Colonic mucosa (tissue), 4 donors: ENCODE measurements at regions not wholly inside any gene's neighbourhood (a gene's known extent, or its start where the extent isn't known, plus 50 kb on each side); places are given as distances from the start of the nearest gene placed in this dataset.
A peak's percentile ranks its signal among the peaks of the same experiment; 100 is the strongest.

Experiments
- DNase-seq: peaks from one replicate; pipeline ENCODE4 v3.0.0-alpha.2; 2020
- H3K27ac ChIP-seq: fragments of 200-600 bp; one replicate; pipeline ENCODE4 v1.8.0; 2021
- H3K27me3 ChIP-seq: fragments of 200-600 bp; one replicate; pipeline ENCODE4 v1.8.0; 2021
- H3K36me3 ChIP-seq: fragments of 200-600 bp; one replicate; pipeline ENCODE4 v1.8.0; 2021
- H3K4me1 ChIP-seq: fragments of 200-600 bp; one replicate; pipeline ENCODE4 v1.8.0; 2021; ENCODE audit warnings: mild to moderate bottlenecking
- H3K4me3 ChIP-seq: fragments of 200-600 bp; one replicate; pipeline ENCODE4 v1.8.0; 2021
- H3K9ac ChIP-seq, 2 donors: one replicate each; pipeline ENCODE4 v1.7.0; 2013; ENCODE audit warnings: control low read depth in 2 of 2, low read depth in 2 of 2, low read length in 2 of 2
- H3K9me3 ChIP-seq: fragments of 200-600 bp; one replicate; pipeline ENCODE4 v1.8.0; 2021
- intact Hi-C: fragments of 100-400 bp; cut with DNase I; formaldehyde crosslinking; loops from one replicate; pipeline ENCODE4 v1.14.1; 2022
- TF ChIP-seq, protein P1 (sequence below): fragments of 200-600 bp; IDR thresholded peaks from one replicate; pipeline ENCODE4 v1.8.0; 2022; ENCODE audit warnings: antibody characterized with exemption, mild to moderate bottlenecking
- donor health status: healthy.
- donor health status: DM: no; HTN: no; CAD: no.
- donor health status: DM: no; HTN: no; CAD: no.

DNA sequence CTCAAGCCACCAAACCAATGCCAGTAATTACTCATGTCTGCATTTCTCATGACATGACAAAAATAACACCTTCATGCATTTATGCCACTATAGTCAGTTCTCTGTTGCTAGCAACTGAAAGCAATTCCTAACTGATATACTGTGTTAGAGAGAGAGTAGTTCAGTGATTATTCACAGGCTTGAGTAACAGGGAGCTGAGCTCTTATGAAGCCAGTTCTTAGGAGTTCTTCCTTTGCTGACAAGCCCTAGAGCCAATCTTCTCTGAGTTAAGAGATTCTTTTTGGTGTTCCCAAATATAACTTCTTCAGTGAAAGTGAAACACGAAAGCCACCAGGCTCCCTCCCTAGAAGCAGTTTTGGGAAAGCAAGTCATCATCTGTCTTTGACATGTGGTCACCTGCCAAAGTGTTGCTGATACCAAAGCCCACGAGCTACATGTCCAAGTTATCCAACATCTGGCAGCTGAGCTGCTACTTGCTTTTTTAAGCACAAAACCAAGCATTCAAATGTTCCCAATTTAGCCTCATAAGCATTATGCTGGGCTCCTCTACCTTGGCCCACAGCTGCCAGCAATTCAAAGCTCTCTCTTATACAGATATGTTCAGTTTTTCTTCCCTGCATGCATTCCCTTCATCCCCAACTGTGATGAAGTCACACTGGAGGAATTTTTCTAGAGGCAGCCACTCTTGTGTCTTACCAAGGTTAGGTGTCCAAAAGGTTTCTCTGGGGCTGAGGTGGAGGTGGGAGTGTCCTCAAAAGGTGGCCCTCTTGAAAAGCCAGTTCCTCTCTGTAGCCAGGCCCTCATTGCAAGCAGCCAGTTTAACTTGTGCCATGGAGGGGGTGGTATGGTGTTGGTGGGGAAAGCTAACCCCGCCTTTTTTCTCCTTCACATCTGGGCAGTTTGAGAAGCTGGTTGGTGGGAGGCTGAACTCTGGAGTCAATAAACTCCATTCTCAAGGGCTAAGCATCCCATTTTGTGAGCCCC lies 92.7 kb upstream of the ARMC2 start:
- peak; percentile 16 for DNase-seq
- no peaks in the 10 kb centered on the region for H3K9me3 ChIP-seq
- TF ChIP-seq, protein P1, sequence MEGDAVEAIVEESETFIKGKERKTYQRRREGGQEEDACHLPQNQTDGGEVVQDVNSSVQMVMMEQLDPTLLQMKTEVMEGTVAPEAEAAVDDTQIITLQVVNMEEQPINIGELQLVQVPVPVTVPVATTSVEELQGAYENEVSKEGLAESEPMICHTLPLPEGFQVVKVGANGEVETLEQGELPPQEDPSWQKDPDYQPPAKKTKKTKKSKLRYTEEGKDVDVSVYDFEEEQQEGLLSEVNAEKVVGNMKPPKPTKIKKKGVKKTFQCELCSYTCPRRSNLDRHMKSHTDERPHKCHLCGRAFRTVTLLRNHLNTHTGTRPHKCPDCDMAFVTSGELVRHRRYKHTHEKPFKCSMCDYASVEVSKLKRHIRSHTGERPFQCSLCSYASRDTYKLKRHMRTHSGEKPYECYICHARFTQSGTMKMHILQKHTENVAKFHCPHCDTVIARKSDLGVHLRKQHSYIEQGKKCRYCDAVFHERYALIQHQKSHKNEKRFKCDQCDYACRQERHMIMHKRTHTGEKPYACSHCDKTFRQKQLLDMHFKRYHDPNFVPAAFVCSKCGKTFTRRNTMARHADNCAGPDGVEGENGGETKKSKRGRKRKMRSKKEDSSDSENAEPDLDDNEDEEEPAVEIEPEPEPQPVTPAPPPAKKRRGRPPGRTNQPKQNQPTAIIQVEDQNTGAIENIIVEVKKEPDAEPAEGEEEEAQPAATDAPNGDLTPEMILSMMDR = no peak

DNA sequence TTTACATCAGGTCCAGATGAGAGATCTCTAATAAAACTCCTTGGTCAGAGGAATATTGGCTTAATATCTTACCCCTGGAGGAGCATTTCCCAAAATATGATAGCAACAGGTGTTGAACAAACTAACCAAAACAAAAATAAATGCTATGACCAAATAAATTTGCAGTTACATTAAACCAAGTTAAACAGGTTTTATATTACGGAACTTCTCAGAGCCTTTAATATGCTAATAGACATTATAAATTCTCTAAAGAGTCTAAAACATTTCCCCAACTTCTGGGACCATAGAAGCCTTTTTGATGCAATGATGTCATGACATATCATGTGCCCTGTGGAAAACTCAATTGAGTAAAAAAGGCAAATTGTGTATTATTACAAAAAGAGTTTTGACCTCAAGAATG lies 90.9 kb upstream of the ARMC2 start:
- no peak for DNase-seq
- H3K4me3 ChIP-seq = no peak overlapping the region
- no peaks in the 10 kb centered on the region for H3K36me3 ChIP-seq
- no peak overlapping the region for H3K9ac ChIP-seq
- TF ChIP-seq, protein P1 = no peak
- intact Hi-C loops = no loop called here
- H3K27me3 ChIP-seq = no peaks in the 10 kb centered on the region
- H3K9me3 ChIP-seq = no peaks in the 10 kb centered on the region
- no peak overlapping the region for H3K27ac ChIP-seq
- no peaks in the 10 kb centered on the region for H3K4me1 ChIP-seq

More for the DNA sequence above, 92.7 kb upstream of the ARMC2 start:
- H3K27me3 ChIP-seq = no peaks in the 10 kb centered on the region
- H3K4me1 ChIP-seq = no peaks in the 10 kb centered on the region
- no peak overlapping the region for H3K9ac ChIP-seq
- no peaks in the 10 kb centered on the region for H3K36me3 ChIP-seq
- no peak overlapping the region for H3K27ac ChIP-seq
- no peak overlapping the region for H3K4me3 ChIP-seq
- intact Hi-C loops = no loop called here

DNA sequence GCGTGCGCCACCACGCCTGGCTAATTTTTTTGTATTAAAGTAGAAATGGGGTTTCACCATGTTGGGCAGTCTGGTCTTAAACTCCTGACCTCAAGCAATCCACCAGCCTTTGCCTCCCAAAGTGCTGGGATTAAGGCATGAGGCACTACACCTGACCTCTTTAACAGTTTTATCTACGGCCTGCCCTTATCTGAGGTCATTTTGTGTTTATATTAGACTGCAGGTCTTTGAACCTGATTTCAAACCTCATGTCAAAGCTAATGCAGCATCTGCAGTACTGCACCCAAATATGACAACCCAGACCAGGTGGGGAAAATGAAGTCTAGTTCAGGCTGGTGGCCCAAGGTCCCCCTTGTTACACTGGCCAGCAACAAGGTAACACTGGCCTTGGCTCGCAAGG lies 89.3 kb upstream of the ARMC2 start:
- Histone ChIP-seq H3K36me3 (no peaks in the 10 kb centered on the region), H3K27me3 (no peaks in the 10 kb centered on the region), H3K9me3 (no peaks in the 10 kb centered on the region), H3K4me3 (no peak overlapping the region), H3K27ac (no peak overlapping the region), H3K4me1 (no peaks in the 10 kb centered on the region), H3K9ac (no peak overlapping the region)
- no peak for DNase-seq
- TF ChIP-seq, protein P1 = no peak
- intact Hi-C loops = no loop called here

DNA sequence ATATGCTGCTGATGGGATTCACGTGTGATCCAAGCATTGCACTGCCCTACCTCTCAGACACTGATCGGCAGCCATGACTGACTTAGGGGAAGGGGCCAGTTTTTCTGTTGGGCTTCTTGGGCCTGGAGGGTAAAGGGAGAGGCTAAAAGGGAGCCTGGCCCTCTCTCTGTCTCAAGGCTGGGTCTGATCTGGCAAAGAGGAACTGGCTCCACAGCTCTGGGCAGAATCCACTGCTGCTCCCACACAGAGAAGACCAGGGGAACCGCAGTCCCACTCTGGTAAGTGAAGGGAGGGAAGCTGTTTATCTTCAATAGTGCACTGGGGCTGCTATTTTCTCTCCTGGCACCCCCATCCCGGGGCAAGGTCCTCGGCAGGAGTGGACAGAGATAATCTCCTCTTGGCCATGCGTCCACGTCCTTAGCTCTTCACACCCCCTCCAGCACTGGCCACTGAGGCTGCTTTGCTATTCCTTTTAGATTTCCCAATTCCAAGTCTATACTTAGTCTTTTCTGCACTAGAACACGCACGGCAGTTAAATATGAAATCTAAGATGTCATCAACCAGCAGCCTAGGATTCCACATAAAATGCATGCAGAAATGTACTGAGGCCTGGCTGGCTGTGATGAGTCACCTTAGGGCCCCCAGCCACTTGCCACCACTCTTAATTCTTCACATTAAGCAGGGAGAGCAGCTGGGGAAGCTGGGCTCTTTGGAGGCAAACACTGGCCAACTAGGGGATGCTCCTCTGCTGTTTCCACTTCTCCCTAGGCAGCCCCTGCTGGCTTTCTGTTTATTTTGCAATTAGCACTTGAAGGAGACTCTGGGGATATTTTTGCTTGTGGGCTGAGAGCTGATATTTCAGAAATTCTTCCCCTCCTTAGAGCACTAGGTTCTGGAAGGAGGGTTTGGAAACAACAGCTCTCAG lies 87.8 kb upstream of the ARMC2 start:
- intact Hi-C loops = no loop called here
- Histone ChIP-seq H3K9ac (no peak overlapping the region), H3K9me3 (no peaks in the 10 kb centered on the region), H3K4me1 (no peaks in the 10 kb centered on the region), H3K36me3 (no peaks in the 10 kb centered on the region), H3K4me3 (no peak overlapping the region), H3K27me3 (no peaks in the 10 kb centered on the region), H3K27ac (no peak overlapping the region)
- no peak for DNase-seq
- TF ChIP-seq, protein P1 = no peak

DNA sequence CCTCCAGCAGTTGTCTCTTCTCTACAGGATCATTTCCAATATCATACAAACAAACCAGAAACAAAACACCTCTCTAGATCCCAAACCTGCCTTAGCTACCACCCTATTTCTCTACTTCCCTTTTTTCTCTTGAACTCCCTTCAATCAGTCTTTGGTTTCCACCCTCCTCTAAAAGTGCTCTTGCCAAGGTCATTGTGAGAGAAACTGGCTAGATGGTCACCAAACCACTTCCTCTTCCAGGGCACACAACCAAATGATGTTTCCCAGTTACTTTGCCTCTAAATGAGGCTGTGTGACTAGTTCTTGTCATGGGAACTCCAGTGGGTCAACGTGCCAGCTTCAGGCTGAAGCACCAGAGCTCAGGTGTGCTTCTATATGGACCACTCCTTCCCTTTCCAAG lies 85.8 kb upstream of the ARMC2 start:
- Histone ChIP-seq H3K9ac (no peak overlapping the region), H3K36me3 (no peaks in the 10 kb centered on the region), H3K27ac (no peak overlapping the region), H3K4me3 (no peak overlapping the region), H3K9me3 (no peaks in the 10 kb centered on the region), H3K4me1 (no peaks in the 10 kb centered on the region), H3K27me3 (no peaks in the 10 kb centered on the region)
- no peak for DNase-seq
- TF ChIP-seq, protein P1 = no peak
- intact Hi-C loops = no loop called here
